SU-DHL-6 (cell line): ENCODE measurements at regions not wholly inside any gene's neighbourhood (a gene's known extent, or its start where the extent isn't known, plus 50 kb on each side); places are given as distances from the start of the nearest gene placed in this dataset.

Experiments used
- EZH2phosphoT487 ChIP-seq: fragments of 200-600 bp; sonication (generic), shearing (Covaris generic); conservative IDR thresholded peaks from 2 replicates; pipeline ENCODE4 v1.6.1; 2018; ENCODE audit warnings: mild to moderate bottlenecking, antibody characterized with exemption, low read length, moderate library complexity, mixed read lengths
- TF ChIP-seq, protein P1 (sequence below): fragments of 200-600 bp; sonication (generic); IDR thresholded peaks from one replicate; pipeline ENCODE4 v1.5.1; 2017; ENCODE audit warnings: antibody characterized with exemption, mild to moderate bottlenecking, low read length, moderate library complexity; ENCODE audit not compliant: insufficient read depth, poor library complexity, severe bottlenecking

GRCh38 chr12:63326260-63326659, 175.3 kb upstream of the AVPR1A start:
- TF ChIP-seq, protein P1, sequence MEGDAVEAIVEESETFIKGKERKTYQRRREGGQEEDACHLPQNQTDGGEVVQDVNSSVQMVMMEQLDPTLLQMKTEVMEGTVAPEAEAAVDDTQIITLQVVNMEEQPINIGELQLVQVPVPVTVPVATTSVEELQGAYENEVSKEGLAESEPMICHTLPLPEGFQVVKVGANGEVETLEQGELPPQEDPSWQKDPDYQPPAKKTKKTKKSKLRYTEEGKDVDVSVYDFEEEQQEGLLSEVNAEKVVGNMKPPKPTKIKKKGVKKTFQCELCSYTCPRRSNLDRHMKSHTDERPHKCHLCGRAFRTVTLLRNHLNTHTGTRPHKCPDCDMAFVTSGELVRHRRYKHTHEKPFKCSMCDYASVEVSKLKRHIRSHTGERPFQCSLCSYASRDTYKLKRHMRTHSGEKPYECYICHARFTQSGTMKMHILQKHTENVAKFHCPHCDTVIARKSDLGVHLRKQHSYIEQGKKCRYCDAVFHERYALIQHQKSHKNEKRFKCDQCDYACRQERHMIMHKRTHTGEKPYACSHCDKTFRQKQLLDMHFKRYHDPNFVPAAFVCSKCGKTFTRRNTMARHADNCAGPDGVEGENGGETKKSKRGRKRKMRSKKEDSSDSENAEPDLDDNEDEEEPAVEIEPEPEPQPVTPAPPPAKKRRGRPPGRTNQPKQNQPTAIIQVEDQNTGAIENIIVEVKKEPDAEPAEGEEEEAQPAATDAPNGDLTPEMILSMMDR, result no peak
- no peak for TF ChIP-seq EZH2phosphoT487
